ENCODE measurements at regions not wholly inside any gene's neighbourhood (a gene's known extent, or its start where the extent isn't known, plus 50 kb on each side); places are given as distances from the start of the nearest gene placed in this dataset.

DNA sequence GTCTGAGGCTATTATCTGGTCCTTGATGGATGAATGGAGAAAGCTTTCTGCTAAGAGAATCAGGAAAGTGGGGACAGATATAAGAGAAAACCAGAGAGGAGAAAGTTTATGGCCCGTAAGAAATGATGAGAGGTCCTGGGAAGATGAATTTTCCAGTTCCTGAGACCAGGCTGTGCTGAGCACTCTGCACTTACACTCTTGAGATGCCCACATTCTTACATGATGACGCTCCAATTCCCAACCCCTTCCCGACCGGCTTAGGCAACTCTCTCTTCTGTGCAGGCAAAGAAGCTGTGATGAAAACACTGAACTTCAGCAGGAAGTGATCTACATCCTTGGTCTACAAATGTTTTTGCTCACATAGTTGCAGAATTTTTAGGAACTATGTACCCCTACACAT lies 417.0 kb downstream of the ARHGEF28 start:
- DNase-seq, result no peak

DNA sequence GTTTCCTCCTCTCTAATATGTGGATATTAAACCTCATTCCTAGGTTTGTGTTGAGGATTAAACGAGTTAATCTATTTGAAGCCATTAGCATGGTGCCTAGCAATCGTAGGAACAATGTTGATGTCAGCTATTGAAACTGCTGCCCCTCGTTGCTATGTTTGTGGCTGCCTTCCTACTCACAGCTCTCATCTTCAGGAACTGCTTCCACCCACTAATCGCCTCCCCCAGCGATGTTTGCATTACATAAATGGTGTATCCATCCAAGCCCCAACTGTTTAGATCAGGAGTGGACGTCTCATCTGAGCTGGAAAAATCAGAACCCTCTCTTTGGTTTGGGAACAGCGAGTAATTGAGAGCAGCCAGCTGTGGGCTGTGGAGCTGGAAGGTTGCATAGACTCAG lies 416.6 kb downstream of the ARHGEF28 start:
- no peak for DNase-seq

DNA sequence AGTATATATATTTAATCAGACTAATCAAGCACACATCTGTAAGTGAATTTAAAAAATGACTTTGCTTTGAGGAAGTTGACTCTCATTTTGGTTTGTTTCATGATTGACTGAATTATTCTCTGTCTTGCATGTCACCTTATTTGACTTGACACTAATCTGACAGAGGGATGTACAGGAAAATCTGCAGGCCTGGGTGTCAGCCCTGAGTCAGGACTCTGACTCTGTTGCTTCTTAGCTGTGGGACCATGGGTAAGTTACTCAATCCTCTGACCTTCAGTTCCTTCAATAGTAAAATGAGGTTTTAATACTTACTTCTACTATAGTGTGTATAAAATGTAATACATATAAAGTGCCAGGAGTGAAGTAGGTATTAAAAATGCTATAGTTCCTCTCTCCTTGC lies 415.9 kb downstream of the ARHGEF28 start:
- DNase-seq, result no peak

DNA sequence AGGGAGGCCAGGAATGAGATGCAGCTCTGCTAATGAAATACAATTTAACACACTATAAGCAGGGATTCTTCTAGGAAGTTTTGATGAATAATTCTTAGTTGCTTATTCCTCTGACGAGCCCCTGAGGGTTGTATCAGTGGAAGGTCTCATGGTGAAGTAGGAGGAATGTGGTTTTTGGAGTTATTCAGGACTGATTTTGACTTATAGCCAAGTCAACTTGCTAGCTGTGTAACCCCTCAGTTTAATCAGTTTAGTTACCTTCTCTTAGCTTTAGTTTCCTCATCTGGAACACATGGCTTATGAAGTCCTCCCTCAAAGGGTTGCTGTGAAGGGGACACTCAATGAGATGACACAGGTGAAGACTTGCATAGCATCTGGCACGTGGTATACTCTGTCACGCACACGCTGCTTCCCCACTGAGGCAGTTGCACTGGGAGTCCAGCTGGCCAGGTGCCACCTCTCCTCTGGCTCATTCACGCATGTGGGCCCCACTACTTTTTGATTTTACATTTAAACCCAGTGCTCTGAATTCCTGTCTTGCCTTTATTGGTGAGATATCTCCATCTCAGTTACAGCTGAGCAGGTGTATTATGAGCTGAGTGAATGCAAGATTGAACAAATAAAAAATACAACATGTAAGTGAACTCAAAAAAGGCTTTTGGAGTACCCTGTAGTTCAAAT lies 415.0 kb downstream of the ARHGEF28 start:
- DNase-seq, result no peak

DNA sequence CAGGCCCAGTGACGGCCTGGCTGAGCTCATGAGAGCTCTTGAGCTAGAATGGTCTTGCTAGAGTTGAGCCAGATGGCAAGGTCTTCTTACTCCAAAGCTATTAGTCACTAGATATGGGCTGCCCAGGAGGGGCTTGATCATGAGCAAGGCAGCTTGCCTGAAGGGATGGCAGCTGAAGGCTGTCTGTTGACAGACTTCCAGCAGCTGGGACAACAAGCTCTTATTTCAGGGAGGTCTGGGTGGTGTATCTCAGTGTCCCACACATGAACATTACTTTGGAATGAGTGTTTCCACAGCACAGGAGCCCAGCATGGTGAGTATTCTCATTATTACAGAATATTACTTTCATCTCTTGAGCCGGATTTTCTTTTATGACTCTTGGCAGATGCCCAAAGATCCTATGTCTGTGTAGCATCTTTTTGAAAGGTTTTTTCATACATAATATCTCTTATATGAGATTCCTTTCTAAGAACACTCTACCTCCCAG lies 414.1 kb downstream of the ARHGEF28 start:
- DNase-seq, result no peak

DNA sequence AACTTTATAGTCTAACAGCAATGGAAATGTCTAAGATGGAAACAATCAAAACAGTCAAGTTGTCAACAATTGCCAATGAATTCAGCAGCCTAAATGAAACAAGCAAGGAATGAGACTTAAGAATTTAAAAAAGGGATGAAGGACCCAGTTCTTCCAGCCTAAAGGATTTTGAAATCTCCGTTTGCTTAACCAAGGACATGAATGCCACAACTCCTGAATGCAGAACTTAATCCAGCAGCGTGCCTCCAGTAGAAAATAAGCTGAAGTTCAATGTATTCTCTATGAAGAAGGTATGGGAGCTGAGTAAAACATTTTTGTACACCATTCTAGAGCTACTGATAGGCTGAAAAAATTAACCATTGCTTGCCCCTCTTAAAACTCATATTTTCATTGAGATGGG lies 411.3 kb downstream of the ARHGEF28 start:
- DNase-seq, result no peak

DNA sequence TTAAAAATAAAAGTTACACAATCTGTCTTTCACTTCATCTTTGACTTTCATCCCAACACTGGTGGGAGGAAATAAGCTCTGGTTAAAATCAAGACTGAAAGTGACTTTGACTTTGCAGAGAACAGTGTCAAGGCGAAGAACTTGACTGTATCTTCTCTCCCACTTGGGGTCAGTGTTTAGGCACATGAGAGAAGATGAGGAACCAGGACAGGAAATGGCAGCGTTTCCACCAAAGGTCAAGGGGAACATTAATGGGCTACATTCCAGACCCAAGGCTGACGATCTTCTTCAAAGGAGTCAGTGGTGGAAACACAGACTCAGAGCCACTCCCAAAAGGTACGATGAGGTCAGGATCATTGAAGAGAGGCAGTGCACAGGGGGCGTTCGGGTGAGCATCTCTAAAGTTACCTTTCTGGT lies 409.5 kb downstream of the ARHGEF28 start:
- DNase-seq, result no peak

DNA sequence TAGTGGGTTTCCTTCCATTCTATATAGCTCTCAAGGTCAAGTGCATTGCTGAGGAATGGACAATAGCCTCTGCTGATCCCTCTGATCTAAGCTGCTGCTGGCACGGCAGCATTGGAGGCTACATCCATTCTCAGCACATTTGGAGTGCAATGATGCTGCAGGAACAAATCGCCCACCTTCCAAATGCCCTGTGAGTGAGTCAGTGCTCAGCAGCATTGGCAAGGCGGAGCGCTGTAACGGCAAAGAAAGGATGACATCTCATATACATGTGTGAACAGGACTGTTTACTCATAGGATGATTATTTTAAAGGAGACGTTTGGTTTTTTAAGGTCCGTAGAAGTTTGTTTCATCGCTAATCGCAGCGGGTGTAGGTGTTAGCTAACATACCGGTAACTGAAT lies 408.7 kb downstream of the ARHGEF28 start:
- DNase-seq, result no peak

DNA sequence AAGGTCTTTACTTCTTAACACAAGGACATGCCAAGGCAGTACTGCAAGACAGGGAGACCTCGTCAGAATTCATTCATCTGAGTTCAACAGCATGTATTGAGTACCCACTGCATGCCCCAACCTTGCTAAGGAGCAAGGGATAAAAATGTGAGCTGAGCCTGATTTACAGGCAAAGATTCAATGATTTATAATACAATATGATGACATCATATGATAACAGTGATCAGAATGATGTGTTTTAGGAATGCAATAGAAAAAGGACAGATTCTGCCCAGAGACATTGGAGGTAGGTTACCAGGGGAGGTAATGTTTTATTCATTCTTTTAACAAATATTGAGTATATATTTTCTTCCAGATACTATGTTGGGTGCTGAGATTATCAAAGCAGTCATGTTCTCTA lies 406.6 kb downstream of the ARHGEF28 start:
- DNase-seq, result no peak

DNA sequence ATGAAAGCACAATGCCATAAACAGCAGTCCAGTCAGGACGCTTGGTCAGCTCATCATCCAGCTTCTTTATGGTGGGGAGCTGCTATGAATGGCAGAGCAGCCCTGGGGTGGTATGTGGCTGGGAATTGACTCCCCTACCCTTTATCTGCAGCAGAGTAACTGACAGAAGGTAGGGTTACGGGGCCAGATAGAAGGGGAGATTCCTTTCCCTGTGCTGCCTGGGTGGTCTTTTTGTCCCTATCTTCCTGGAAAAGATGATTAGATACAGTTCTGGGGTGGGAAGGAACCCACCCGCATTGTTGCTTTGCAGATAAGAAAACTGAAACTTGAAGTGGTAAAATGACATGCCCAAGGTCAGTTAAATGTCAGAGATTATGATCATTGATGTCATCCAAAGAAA lies 405.5 kb downstream of the ARHGEF28 start:
- DNase-seq, result no peak

DNA sequence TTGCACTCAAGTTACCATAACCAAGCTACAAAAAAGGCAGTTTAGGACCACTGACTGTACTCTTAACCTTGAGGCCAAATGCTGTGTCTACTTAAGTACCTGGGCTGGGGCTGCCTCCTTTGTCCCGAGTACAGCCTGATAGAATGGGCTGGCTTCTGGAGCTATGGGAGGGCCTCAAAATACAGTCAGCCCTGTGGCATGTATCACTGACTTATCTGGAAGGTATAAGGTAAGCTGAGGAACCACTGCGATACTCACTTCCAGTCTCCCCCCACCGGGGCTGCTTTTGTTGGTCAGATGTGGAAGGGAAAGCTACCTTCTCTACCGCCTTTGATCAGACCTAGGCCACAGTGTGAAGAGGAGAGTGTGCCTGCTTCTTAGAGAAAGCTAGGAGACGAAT lies 404.8 kb downstream of the ARHGEF28 start:
- no peak for DNase-seq

DNA sequence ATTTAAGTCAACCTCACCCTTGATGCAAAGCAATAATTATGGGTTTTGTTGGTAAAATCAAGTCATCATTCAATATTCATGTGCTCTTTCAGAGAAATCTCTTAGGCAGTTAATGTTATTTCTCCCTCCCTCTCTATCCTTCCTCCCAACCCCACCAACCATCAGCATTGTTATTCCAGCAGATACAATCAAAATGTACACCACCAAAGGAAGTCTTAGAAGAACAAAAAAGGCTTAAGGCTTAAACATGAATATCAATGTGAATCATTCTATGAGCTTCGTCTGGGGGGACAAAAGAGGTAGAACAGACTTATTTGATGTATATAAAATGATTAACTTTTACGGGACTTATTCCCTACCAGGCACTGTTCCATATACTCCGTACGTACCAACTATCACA lies 404.4 kb downstream of the ARHGEF28 start:
- no peak for DNase-seq

DNA sequence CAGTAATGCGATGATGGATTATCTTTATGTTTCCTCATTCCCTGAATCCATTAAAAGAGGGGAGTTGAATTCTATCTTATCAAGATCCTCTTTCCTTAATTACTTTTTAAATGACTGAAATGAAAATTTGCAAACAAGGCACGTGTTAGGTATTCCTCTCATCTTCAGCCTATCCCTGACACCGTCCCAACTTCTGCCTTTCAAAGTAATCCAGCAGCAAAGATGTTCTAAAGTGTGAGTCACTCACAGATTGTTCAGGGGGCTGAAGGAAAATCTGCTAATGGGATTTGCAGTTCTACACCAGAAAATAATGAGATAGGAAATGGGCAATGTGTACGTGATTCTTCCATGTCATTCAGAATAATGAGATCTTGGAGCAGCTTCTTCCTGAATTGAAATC lies 403.0 kb downstream of the ARHGEF28 start:
- no peak for DNase-seq

DNA sequence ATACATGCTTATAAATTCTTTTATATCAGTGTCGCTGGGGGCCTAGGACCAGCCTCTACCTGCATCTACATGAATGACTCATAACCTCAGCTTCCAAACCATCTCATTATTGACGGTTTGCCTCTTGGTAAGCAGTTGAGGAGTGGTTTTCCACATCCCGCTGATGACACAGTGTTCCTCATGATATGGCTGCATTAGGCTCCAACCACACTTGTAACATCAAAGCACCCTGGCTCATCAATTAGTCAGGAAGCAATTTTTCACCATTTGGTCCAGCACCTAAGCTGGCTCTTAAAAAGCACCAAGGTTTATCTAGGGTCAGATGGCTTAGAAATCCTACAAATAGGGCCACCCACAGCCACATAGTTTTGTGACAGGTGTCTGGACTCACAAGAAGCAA lies 402.4 kb downstream of the ARHGEF28 start:
- DNase-seq, result no peak

DNA sequence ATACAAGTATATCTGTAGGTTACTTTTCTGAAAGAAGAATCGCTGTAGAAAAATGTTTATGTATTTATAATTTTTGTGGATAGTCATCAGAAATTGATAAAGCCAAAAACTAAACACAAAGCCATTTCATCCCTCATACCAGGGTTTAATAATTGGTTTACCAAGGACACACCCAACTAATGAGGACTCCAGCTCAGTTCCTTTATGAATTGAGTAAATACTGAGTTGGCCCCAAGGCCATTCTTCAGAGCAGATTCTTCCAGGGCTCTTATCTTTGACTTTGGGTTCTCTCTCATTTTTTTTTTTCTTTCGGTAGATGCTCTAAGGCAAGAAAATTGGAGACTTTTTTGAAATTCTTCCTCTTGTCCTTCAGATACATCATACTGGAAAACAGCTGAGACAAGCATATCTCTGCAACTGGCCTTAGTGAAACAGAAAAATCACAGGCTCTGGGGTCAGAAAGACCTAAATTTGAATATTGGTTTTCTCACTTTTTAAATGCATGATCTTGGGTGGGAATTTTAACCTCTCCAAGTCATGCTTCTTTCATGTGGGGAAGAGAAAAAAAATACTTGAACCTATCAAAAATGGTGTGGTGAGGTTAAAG lies 401.8 kb downstream of the ARHGEF28 start:
- DNase-seq, result no peak

DNA sequence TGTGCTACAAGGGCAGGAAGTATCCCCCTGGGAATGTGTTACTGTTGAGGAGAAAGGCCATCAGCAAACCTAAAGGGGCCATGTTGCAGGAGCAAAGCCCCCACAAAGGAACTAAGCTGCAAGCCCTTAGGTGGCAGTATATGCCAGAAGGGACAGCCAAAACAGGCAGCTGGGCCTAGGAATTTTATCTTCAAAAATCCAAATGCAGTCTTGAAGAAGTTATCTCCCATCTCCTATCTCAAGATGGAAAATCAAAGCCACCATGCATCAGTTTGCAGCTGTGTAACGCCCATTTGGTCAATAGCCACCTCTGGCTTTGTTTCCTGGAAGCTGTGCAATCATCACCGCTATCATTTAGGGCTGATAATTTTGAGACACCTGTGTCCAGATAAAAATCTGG lies 400.3 kb downstream of the ARHGEF28 start:
- no peak for DNase-seq

DNA sequence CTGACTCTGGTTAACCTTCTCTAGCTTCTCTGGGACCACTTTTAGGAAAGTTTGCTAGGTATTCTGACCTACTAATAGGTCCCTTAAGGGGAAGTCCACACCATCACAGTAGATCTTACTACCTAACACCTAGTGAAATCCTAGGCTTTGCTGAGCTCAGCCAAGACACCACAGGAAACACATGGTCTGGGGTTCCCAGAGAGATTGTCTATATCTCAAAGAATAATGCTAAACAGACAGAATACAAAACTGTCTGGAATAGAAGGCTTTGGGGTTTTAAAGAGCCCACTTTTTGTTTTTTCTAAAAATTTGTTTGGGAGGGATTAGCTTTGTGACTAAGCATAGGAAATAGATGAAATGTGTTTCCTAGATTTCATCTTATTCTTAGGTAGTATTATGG lies 395.1 kb downstream of the ARHGEF28 start:
- DNase-seq, result no peak

DNA sequence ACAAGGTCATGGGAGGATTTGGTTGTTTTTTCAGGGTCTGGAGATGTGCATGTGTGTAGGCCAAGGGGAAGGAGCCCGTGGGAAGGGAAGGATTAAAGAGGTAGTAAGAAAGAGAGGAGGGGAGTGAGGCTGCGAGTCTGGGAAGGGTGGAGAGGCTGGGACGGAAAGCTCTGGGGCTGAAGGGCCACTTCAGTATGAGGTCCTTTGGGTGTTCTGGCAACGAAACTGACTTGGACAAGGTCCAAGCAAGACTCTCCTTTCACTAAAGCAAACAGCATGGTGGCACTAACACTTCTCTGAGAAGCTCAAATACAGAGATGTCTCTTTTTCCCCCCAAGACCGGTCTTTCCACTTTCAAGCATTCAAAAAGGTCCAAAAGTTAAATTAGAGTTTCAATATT lies 394.5 kb downstream of the ARHGEF28 start:
- DNase-seq, result no peak

DNA sequence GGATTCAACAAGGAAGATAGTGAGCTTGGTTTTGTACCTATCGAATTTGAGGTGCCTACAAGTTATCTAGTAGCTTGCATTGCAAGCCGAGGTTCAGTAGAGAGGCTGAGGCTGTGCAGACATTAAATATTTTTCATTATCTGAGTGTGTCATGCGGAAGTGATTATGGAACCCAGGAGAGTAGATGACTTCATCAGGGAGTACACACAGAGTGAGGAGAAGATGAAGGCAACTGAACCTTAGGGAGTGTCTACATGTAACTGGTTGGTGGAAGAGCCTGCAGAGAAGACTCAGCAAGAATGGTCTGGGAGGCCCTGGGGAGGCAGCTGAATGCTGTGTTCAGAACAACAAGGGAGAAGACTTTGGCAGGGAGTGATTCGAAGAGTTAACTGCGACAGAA lies 393.9 kb downstream of the ARHGEF28 start:
- no peak for DNase-seq

DNA sequence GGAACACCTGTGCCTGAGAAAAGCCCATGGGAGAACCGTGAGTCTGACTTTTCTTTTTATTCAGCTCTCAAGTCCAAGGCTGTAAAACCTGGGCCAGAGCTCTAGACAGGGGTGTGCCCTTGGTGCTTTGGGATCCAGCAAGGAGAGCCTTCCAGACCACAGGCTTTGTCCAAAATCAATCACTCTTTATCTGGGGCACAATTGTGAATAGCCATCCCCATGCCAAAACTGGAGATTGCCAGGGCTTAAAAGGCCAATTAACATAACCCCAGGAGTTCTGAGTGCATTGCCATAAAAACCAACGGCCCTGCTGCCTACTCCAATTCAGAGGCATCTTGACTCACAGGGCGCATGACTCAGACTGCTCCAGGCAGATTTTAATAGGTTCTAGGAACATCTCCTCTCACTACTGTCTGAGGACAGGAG lies 391.8 kb downstream of the ARHGEF28 start:
- no peak for DNase-seq

DNA sequence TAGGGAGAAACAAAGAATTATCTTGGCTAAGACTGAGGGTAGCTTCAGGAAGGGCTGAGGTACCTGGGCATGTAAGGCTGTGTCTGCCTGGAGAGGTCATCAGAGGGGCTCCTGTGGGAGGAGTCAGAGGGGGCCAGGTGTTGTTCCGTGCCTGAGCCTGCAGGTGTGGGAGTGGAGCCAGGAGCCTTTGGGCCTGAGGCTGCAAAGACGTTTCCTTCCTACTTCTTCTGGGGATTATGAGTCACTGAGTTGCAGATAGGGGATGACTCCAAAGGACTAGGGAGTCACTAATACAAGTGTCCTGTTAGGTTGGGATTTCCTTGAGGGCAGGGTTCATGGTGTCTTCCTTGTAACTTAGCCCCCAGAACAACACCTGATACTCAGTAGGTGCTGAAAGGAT lies 391.1 kb downstream of the ARHGEF28 start:
- DNase-seq, result no peak

DNA sequence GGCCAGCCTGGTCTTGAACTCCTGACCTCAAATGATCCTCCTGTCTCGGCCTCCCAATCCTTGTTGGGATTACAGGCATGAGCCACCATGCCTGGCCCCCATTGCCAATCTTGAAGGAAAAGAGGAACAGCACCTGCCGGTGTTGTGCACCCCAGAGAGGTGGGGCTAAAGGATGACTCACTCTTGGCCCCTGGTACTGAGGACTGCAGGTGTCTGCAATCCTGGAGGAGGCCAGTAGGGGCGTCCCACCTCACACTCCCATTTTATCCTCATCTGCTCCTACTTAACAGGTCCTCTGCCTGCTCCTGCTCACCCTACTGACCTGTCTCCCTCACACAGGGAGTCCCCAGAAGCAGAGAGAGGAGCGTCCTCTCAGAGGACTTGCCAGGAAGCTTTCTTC lies 390.4 kb downstream of the ARHGEF28 start:
- no peak for DNase-seq

DNA sequence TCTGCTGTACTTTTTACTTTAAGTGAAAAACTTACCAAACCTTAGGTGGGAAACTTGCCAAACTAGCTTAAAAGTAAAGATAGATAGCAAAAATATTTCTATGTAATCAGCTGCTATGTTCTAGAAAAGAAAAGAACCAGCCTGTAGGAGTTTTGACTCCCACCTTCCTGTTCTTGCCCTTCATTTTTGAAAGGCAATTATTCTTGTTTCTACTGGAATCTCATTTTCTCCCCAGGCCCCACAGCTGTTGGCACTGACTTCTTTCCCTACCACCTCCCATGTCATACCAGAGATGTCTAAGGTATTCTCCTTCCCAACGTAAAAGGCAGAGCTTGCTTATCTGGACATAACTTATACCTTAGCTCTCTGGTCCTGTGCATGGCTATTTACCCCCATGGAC lies 389.7 kb downstream of the ARHGEF28 start:
- DNase-seq, result no peak

DNA sequence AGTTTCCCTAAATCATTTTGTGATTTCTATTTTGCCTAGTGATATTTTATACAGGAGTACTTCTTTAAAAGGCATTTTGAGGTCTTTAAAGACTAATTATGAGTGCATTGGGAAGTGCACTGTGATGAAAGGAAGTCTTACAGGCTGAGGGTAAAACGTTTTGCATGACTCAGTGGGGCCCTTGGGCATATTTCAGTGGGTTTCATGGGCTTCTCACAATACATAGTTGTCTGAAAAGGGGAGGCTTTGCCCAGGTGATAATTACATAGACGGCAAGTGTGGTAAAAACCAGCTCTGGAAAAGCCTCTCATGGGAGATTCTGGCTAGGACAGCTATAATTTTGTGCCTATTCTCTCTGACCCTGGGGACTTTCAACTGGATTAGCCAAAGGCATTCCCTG lies 387.2 kb downstream of the ARHGEF28 start:
- no peak for DNase-seq

DNA sequence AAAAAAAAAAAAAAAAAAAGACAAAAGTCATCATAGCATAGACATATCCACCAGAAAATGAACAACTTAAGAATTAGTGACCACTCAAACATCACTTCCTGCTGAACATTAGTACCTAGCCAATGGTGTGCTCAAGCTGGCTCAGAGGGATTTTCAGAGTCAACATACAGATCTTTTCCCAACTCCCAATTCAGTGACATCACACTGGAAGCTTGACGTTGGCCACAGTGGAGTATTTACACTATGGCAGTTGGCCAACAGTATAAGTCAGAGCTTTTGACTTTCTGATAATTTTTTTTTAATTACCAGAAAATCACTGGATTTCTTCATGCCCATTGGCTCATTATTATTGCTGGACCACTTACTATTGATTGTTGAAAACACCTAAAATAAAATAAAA lies 383.5 kb downstream of the ARHGEF28 start:
- DNase-seq, result no peak
